Breast epithelium (tissue), 3 donors: ENCODE measurements at regions not wholly inside any gene's neighbourhood (a gene's known extent, or its start where the extent isn't known, plus 50 kb on each side); places are given as distances from the start of the nearest gene placed in this dataset.

Experiments
- POLR2A ChIP-seq: fragments of 450-650 bp; IDR thresholded peaks from one replicate; pipeline ENCODE4 v1.6.1; 2016; ENCODE audit warnings: antibody characterized with exemption, mild to moderate bottlenecking, moderate library complexity
- POLR2AphosphoS5 ChIP-seq, 3 donors: sonication (generic); formaldehyde crosslinking; IDR thresholded peaks; one replicate each; pipeline ENCODE4 v1.6.1; 2017; ENCODE audit warnings: antibody characterized with exemption in 3 of 3

DNA sequence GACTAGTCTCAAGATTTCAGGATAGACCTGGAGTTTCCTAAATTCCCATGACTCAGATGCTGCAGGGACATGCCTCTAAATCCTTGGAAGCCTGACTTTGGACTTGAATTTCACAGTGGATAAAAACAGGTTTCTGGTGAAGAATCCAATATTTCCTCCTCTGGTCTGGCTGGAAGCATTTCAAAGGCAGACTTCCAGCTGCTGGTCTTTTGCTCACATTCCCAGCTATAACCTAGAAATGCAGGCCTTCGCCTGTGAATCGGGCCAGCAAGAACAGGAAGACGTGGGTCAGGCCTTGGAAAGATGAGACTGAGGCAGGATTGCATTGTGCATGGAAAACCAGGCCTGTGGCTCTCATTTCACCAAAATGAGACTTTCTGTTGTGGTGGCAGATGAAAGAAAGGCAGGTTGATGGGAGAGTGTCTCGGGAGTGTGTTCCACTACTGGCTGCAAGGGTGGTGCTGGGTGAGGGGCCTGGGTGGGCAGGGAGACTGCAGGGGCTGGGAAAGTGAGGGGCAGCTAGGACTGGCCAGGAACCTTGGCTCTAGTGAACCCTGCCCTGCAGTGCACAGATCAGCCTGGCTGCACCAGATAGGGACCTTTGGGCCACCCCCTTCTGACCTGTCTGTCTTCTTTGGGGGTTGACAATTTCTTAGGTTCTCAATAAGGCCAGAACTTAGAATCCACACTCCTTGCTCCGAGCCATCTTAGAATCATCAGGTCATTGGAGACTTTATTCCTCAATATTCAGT is 488.8 kb upstream of the MKI67 start:
- TF ChIP-seq POLR2A (no peak), POLR2AphosphoS5 (IDR thresholded peaks at IDR 0.05) (no peak)
